K562 (cell line): ENCODE measurements at regions not wholly inside any gene's neighbourhood (a gene's known extent, or its start where the extent isn't known, plus 50 kb on each side); places are given as distances from the start of the nearest gene placed in this dataset.

Experiments
- ATAC-seq: fragments of 200-7000 bp; cut with Tn5 transposase; 3 replicates; pipeline ENCODE4 v1.9.1; 2020; ENCODE audit warnings: moderate library complexity
- BruUV-seq: library from RNA; stranded (reverse); fragments of 400-500 nt; replicated peaks from 2 replicates; lab custom pipeline; 2021; lab: Mats Ljungman, UMichigan
- CTCF ChIA-PET: fragments of 300-600 bp; formaldehyde crosslinking; extraction: SDS; loops from one replicate; lab custom pipeline; 2021; ENCODE audit warnings: low intra/inter-chr PET ratio; lab: Yijun Ruan, JAX
- POLR2A ChIA-PET: fragments of 300-600, 350-650 bp; sonication (Branson Sonifier 250); formaldehyde crosslinking; extraction: SDS; loops from one replicate; lab custom pipeline; 2021; ENCODE audit warnings: antibody characterized with exemption, inconsistent platforms; lab: Yijun Ruan, JAX
- DNase-seq, 4 experiments: peaks; one replicate each; pipeline versions ENCODE4 v3.0.0 to v3.0.0-alpha.2; 2011 to 2018; ENCODE audit warnings: low spot score in 3 of 4, mixed read lengths in 3 of 4; ENCODE audit errors: extremely low read depth in 1 of 4
- FAIRE-seq: peaks from 2 replicates; lab custom pipeline; 2011; peaks lifted over from hg19 to GRCh38; lab: Jason Lieb, UNC
- H2AFZ ChIP-seq: 2 replicates; pipeline ENCODE4 v1.6.0; 2011; ENCODE audit warnings: low read depth, low read length, control low read depth, inconsistent platforms
- H3K27ac ChIP-seq: fragments of 200-600 bp; 3 replicates; pipeline ENCODE4 v1.8.0; 2011; ENCODE audit warnings: low read depth, mild to moderate bottlenecking, control low read depth, inconsistent platforms, low read length, moderate library complexity, mixed read lengths; ENCODE audit errors: extremely low read depth
- H3K27me3 ChIP-seq, 2 experiments: fragments of 300-600 bp in 1 of 2; 2 replicates in 1 of 2; 3 replicates in 1 of 2; pipeline versions ENCODE4 v1.6.0 to v1.8.0; 2011; ENCODE audit warnings: inconsistent platforms in 2 of 2, low read length in 2 of 2, mild to moderate bottlenecking in 1 of 2, mixed read lengths in 1 of 2, moderate library complexity in 1 of 2; ENCODE audit not compliant: control insufficient read depth in 2 of 2, insufficient read depth in 2 of 2
- H3K36me3 ChIP-seq: fragments of 300-600 bp; 3 replicates; pipeline ENCODE4 v1.8.0; 2011; ENCODE audit warnings: mild to moderate bottlenecking, low read length, inconsistent platforms; ENCODE audit not compliant: control insufficient read depth, insufficient read depth
- H3K4me1 ChIP-seq, 2 experiments: fragments of 200-600 bp in 1 of 2; replicated peaks in 1 of 2; 2 replicates in 1 of 2; 3 replicates in 1 of 2; pipeline versions ENCODE4 v1.5.1 to v1.8.0; 2011; ENCODE audit warnings: inconsistent platforms in 2 of 2, low read length in 2 of 2, mild to moderate bottlenecking in 1 of 2, mixed read lengths in 1 of 2, moderate library complexity in 1 of 2; ENCODE audit not compliant: control insufficient read depth in 2 of 2, insufficient read depth in 2 of 2
- H3K4me2 ChIP-seq: 2 replicates; pipeline ENCODE4 v1.6.1; 2011; ENCODE audit warnings: low read length, control low read depth, inconsistent platforms, mixed read lengths; ENCODE audit not compliant: insufficient read depth
- H3K4me3 ChIP-seq: fragments of 200-600 bp; sonication (generic), shearing (Covaris generic); 2 replicates; pipeline ENCODE4 v1.5.1; 2016; ENCODE audit warnings: control low read depth, inconsistent platforms
- H3K79me2 ChIP-seq: fragments of 200-600 bp; 3 replicates; pipeline ENCODE4 v1.8.0; 2011; ENCODE audit warnings: low read length, inconsistent platforms; ENCODE audit not compliant: control insufficient read depth, insufficient read depth
- H3K9ac ChIP-seq, 2 experiments: 2 replicates each; pipeline versions ENCODE4 v1.6.0 to v1.6.1; 2011; ENCODE audit warnings: low read depth in 2 of 2, low read length in 2 of 2, control low read depth in 1 of 2, inconsistent platforms in 1 of 2, mild to moderate bottlenecking in 1 of 2, mixed read lengths in 1 of 2; ENCODE audit not compliant: insufficient read depth in 1 of 2
- H3K9me1 ChIP-seq: one replicate; pipeline ENCODE4 v1.6.0; 2011; ENCODE audit warnings: inconsistent platforms, mild to moderate bottlenecking, low read length, moderate library complexity; ENCODE audit not compliant: control insufficient read depth, insufficient read depth
- H3K9me3 ChIP-seq: replicated peaks from 2 replicates; pipeline ENCODE4 v1.5.1; 2011; ENCODE audit warnings: low read depth, low read length, inconsistent platforms; ENCODE audit not compliant: control insufficient read depth, insufficient read depth
- H4K20me1 ChIP-seq: replicated peaks from 2 replicates; pipeline ENCODE4 v1.6.1; 2011; ENCODE audit warnings: low read length, inconsistent platforms, mixed read lengths; ENCODE audit not compliant: control insufficient read depth, insufficient read depth
- ARHGAP35 ChIP-seq: fragments of 450-650 bp; IDR thresholded peaks from 2 replicates; pipeline ENCODE4 v1.6.1; 2018; ENCODE audit not compliant: partially characterized antibody
- EHMT2 ChIP-seq: fragments of 450-650 bp; IDR thresholded peaks from 2 replicates; pipeline ENCODE4 v1.6.1; 2018; ENCODE audit warnings: antibody characterized with exemption
- POLR2G ChIP-seq: fragments of 200-400 bp; formaldehyde crosslinking; IDR thresholded peaks from 2 replicates; pipeline ENCODE4 v1.6.1; 2017; ENCODE audit warnings: low read depth, mild to moderate bottlenecking, antibody characterized with exemption, low read length, moderate library complexity
- RBM25 ChIP-seq: fragments of 200-400 bp; formaldehyde crosslinking; IDR thresholded peaks from 2 replicates; pipeline ENCODE4 v1.6.1; 2018; ENCODE audit warnings: low read length, low read depth, moderate library complexity; ENCODE audit not compliant: severe bottlenecking
- ZFP30 ChIP-seq: fragments of 250-450 bp; sonication (Bioruptor Pico); IDR thresholded peaks from 2 replicates; pipeline ENCODE4 v1.8.0; 2022; ENCODE audit warnings: moderate library complexity, mild to moderate bottlenecking, inconsistent platforms, borderline replicate concordance
- ZNF175 ChIP-seq: fragments of 200-800 bp; sonication (Bioruptor generic); IDR thresholded peaks from 2 replicates; pipeline ENCODE4 v1.6.1; 2016; ENCODE audit warnings: low read depth, mild to moderate bottlenecking, missing genetic modification characterization, missing compliant biosample characterization
- ZNF57 ChIP-seq: fragments of 450-650 bp; formaldehyde crosslinking; IDR thresholded peaks from 2 replicates; pipeline ENCODE4 v1.4.0; 2020; ENCODE audit warnings: mild to moderate bottlenecking, moderate library complexity
- ZNF778 ChIP-seq: fragments of 450-650 bp; formaldehyde crosslinking; IDR thresholded peaks from 2 replicates; pipeline ENCODE4 v1.4.0; 2020; ENCODE audit warnings: mild to moderate bottlenecking, moderate library complexity
- WGBS: fragments of 100-300 bp; shearing (Covaris generic); methylation state at CpG from one replicate; pipeline ENCODE4 v1.1.6; 2016; ENCODE audit warnings: low coverage, mixed read lengths; ENCODE audit not compliant: insufficient coverage; ENCODE audit errors: missing lambda C conversion rate; 5-methylcytosine and 5-hydroxymethylcytosine counted together
- in situ Hi-C: fragments of 300-500 bp; cut with MboI; formaldehyde crosslinking; loops from 4 replicates; pipeline ENCODE4 v1.15.0; 2018; ENCODE audit warnings: inconsistent platforms, mixed read lengths
- intact Hi-C: fragments of 100-400 bp; cut with micrococcal nuclease; formaldehyde crosslinking; loops from 2 replicates; pipeline ENCODE4 v1.14.2; 2022
- TF ChIP-seq, protein P1 (sequence below), 2 experiments: fragments of 450-650 bp in 1 of 2; sonication (generic) in 1 of 2; formaldehyde crosslinking in 1 of 2; IDR thresholded peaks; 2 replicates each; pipeline versions ENCODE4 v1.7.1 to v1.9.0; 2016 to 2022; ENCODE audit warnings: inconsistent platforms in 1 of 2, mild to moderate bottlenecking in 1 of 2, missing genetic modification reagents in 1 of 2
- TF ChIP-seq, protein P2 (sequence below): sonication (generic); formaldehyde crosslinking; IDR thresholded peaks from 2 replicates; pipeline ENCODE4 v1.8.0; 2022; ENCODE audit warnings: mild to moderate bottlenecking, missing genetic modification reagents
- TF ChIP-seq, protein P3 (sequence below): IDR thresholded peaks from 2 replicates; pipeline ENCODE4 v1.6.1; 2016; ENCODE audit warnings: missing genetic modification characterization, missing compliant biosample characterization

DNA sequence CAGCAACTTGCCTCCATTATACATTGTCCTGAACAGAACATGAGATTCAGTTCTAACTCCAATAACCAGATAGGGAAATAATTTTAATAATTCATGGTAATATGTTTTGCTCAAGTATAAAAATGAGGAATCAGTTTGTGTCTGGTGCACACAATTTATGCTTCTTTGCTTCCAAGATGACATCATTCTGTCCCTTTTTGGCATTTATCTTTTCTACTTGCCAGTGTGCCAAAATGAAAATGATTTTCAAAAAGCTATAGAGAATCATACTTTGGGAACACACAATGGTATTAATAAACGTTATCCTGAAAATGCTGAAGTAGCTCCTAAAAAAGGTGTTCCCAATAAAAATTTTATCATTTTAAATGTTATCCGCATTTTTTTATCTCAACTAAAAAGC is 519.0 kb downstream of the CAAP1 start:
- DNase-seq: no peak
- no peak for ATAC-seq
- intact Hi-C loops: no loop called here
- in situ Hi-C loops: no loop called here
- FAIRE-seq: no peak
- Histone ChIP-seq H3K9ac (no peak overlapping the region), H2AFZ (no peak overlapping the region), H3K4me3 (no peak overlapping the region), H3K27ac (no peak overlapping the region), H3K9me1 (no peaks in the 10 kb centered on the region), H3K4me2 (no peak overlapping the region), H3K79me2 (no peaks in the 10 kb centered on the region), H3K27me3 (no peaks in the 10 kb centered on the region), H4K20me1 (no peaks in the 10 kb centered on the region), H3K36me3 (no peaks in the 10 kb centered on the region), H3K4me1 (no peaks in the 10 kb centered on the region), H3K9me3 (no peaks in the 10 kb centered on the region)
- CTCF ChIA-PET: no interaction called here
- WGBS: no CpG with 5 or more reads among the region's 2 CpGs
- BruUV-seq: no TSS peak
- POLR2A ChIA-PET: no interaction called here
- TF ChIP-seq RBM25 (no peak), POLR2G (no peak), ZNF175 (CRISPR knock-in tag) (no peak), ZFP30 (no peak), ZNF778 (no peak), ZNF57 (CRISPR knock-in tag) (no peak), ARHGAP35 (no peak), EHMT2 (no peak)
- TF ChIP-seq, protein P1, sequence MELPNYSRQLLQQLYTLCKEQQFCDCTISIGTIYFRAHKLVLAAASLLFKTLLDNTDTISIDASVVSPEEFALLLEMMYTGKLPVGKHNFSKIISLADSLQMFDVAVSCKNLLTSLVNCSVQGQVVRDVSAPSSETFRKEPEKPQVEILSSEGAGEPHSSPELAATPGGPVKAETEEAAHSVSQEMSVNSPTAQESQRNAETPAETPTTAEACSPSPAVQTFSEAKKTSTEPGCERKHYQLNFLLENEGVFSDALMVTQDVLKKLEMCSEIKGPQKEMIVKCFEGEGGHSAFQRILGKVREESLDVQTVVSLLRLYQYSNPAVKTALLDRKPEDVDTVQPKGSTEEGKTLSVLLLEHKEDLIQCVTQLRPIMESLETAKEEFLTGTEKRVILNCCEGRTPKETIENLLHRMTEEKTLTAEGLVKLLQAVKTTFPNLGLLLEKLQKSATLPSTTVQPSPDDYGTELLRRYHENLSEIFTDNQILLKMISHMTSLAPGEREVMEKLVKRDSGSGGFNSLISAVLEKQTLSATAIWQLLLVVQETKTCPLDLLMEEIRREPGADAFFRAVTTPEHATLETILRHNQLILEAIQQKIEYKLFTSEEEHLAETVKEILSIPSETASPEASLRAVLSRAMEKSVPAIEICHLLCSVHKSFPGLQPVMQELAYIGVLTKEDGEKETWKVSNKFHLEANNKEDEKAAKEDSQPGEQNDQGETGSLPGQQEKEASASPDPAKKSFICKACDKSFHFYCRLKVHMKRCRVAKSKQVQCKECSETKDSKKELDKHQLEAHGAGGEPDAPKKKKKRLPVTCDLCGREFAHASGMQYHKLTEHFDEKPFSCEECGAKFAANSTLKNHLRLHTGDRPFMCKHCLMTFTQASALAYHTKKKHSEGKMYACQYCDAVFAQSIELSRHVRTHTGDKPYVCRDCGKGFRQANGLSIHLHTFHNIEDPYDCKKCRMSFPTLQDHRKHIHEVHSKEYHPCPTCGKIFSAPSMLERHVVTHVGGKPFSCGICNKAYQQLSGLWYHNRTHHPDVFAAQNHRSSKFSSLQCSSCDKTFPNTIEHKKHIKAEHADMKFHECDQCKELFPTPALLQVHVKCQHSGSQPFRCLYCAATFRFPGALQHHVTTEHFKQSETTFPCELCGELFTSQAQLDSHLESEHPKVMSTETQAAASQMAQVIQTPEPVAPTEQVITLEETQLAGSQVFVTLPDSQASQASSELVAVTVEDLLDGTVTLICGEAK (IDR thresholded peaks at IDR 0.05): no peak
- TF ChIP-seq, protein P1 (CRISPR knock-in tag; IDR thresholded peaks at IDR 0.05): no peak
- TF ChIP-seq, protein P2, sequence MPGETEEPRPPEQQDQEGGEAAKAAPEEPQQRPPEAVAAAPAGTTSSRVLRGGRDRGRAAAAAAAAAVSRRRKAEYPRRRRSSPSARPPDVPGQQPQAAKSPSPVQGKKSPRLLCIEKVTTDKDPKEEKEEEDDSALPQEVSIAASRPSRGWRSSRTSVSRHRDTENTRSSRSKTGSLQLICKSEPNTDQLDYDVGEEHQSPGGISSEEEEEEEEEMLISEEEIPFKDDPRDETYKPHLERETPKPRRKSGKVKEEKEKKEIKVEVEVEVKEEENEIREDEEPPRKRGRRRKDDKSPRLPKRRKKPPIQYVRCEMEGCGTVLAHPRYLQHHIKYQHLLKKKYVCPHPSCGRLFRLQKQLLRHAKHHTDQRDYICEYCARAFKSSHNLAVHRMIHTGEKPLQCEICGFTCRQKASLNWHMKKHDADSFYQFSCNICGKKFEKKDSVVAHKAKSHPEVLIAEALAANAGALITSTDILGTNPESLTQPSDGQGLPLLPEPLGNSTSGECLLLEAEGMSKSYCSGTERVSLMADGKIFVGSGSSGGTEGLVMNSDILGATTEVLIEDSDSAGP (CRISPR knock-in tag): no peak
- TF ChIP-seq, protein P3, sequence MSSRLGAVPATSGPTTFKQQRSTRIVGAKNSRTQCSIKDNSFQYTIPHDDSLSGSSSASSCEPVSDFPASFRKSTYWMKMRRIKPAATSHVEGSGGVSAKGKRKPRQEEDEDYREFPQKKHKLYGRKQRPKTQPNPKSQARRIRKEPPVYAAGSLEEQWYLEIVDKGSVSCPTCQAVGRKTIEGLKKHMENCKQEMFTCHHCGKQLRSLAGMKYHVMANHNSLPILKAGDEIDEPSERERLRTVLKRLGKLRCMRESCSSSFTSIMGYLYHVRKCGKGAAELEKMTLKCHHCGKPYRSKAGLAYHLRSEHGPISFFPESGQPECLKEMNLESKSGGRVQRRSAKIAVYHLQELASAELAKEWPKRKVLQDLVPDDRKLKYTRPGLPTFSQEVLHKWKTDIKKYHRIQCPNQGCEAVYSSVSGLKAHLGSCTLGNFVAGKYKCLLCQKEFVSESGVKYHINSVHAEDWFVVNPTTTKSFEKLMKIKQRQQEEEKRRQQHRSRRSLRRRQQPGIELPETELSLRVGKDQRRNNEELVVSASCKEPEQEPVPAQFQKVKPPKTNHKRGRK (tag): no peak
